Progenitor cell of endocrine pancreas (in vitro differentiated cells): ENCODE measurements at regions not wholly inside any gene's neighbourhood (a gene's known extent, or its start where the extent isn't known, plus 50 kb on each side); places are given as distances from the start of the nearest gene placed in this dataset.

Source experiments
- DNase-seq: peaks from one replicate; pipeline ENCODE4 v3.0.0; 2021; ENCODE audit warnings: low spot score; ENCODE audit not compliant: unreplicated experiment
- H3K27ac Mint-ChIP-seq: 2 replicates; pipeline ENCODE4 v1.8.0; 2021; ENCODE audit warnings: mild to moderate bottlenecking, moderate library complexity, mixed read lengths
- H3K27me3 Mint-ChIP-seq: 2 replicates; pipeline ENCODE4 v1.8.0; 2021; ENCODE audit warnings: mixed read lengths
- H3K36me3 Mint-ChIP-seq: 2 replicates; pipeline ENCODE4 v1.8.0; 2022; ENCODE audit warnings: mixed read lengths; ENCODE audit not compliant: insufficient read depth
- H3K4me1 Mint-ChIP-seq: 2 replicates; pipeline ENCODE4 v1.8.0; 2021; ENCODE audit warnings: low read depth, mixed read lengths
- H3K4me3 Mint-ChIP-seq: 2 replicates; pipeline ENCODE4 v1.8.0; 2021; ENCODE audit warnings: low read depth, mild to moderate bottlenecking, moderate library complexity, mixed read lengths
- H3K9me3 Mint-ChIP-seq: 2 replicates; pipeline ENCODE4 v1.8.0; 2021; ENCODE audit warnings: low read depth, mixed read lengths
- TF ChIP-seq, protein P1 (sequence below): fragments of 200-600 bp; sonication (generic); IDR thresholded peaks from one replicate; pipeline ENCODE4 v1.5.0; 2021; ENCODE audit warnings: antibody characterized with exemption, mild to moderate bottlenecking; ENCODE audit not compliant: unreplicated experiment

DNA sequence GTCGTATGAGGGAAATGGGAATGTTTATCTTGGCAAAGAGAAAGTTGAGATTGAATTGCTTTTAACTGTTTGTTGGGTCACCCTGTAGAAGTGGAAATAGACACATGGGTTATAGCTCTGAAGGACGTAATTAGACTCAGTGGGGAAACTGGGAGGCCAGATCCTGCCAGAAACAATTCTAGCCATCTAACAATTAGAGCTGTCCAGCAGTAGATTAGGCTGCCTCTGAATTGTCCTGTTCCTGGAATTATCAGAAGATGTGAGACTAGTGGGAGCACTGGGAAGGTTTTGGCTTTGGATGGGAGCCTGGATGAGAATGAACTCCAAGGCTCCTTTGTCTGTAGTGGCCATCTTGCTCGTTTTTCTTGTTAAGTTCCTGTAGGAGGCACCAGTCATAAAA is 61.9 kb upstream of the IGFBP7 start:
- Mint-ChIP-seq H3K9me3 (peaks cover 5% of the 10 kb centered on the region), H3K27me3 (peaks cover 6% of the 10 kb centered on the region), H3K27ac (no peak overlapping the region), H3K4me3 (no peak overlapping the region), H3K4me1 (no peaks in the 10 kb centered on the region), H3K36me3 (no peaks in the 10 kb centered on the region)
- TF ChIP-seq, protein P1, sequence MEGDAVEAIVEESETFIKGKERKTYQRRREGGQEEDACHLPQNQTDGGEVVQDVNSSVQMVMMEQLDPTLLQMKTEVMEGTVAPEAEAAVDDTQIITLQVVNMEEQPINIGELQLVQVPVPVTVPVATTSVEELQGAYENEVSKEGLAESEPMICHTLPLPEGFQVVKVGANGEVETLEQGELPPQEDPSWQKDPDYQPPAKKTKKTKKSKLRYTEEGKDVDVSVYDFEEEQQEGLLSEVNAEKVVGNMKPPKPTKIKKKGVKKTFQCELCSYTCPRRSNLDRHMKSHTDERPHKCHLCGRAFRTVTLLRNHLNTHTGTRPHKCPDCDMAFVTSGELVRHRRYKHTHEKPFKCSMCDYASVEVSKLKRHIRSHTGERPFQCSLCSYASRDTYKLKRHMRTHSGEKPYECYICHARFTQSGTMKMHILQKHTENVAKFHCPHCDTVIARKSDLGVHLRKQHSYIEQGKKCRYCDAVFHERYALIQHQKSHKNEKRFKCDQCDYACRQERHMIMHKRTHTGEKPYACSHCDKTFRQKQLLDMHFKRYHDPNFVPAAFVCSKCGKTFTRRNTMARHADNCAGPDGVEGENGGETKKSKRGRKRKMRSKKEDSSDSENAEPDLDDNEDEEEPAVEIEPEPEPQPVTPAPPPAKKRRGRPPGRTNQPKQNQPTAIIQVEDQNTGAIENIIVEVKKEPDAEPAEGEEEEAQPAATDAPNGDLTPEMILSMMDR: no peak
- DNase-seq: no peak

- Mint-ChIP-seq H3K9me3 (peaks cover 5% of the 10 kb centered on the region), H3K27me3 (peaks cover 35% of the 10 kb centered on the region), H3K4me3 (no peak overlapping the region), H3K36me3 (no peaks in the 10 kb centered on the region), H3K4me1 (peaks cover 5% of the 10 kb centered on the region), H3K27ac (no peak overlapping the region)
- TF ChIP-seq, protein P1: no peak
- no peak for DNase-seq
Measured at GRCh38 chr4:57168982-57169381, 58.8 kb upstream of the IGFBP7 start.

GRCh38 chr4:57163530-57164459 is 53.6 kb upstream of the IGFBP7 start:
- H3K36me3 Mint-ChIP-seq: no peaks in the 10 kb centered on the region
- peak overlapping the region; percentile 35 for H3K27ac Mint-ChIP-seq
- peak overlapping the region; percentile 82 for H3K4me3 Mint-ChIP-seq
- peaks cover 5% of the 10 kb centered on the region for H3K4me1 Mint-ChIP-seq
- peak; percentile 78 for DNase-seq
- peaks cover 35% of the 10 kb centered on the region for H3K27me3 Mint-ChIP-seq
- H3K9me3 Mint-ChIP-seq: no peaks in the 10 kb centered on the region
- TF ChIP-seq, protein P1: peak; percentile 71

- H3K27ac Mint-ChIP-seq: no peak overlapping the region
Measured at GRCh38 chr4:57162499-57163019, 52.4 kb upstream of the IGFBP7 start.

More at GRCh38 chr4:57162499-57163019, 52.4 kb upstream of the IGFBP7 start:
- Mint-ChIP-seq H3K36me3 (no peaks in the 10 kb centered on the region), H3K4me1 (peaks cover 5% of the 10 kb centered on the region), H3K9me3 (no peaks in the 10 kb centered on the region), H3K4me3 (no peak overlapping the region), H3K27me3 (peaks cover 39% of the 10 kb centered on the region)
- TF ChIP-seq, protein P1: no peak
- no peak for DNase-seq
